SK-N-SH (cell line): ENCODE measurements at regions not wholly inside any gene's neighbourhood (a gene's known extent, or its start where the extent isn't known, plus 50 kb on each side); places are given as distances from the start of the nearest gene placed in this dataset.
A peak's percentile ranks its signal among the peaks of the same experiment; 100 is the strongest.

ENCODE experiments used
- CTCF ChIA-PET: fragments of 300-600, 350-600 bp; formaldehyde crosslinking; extraction: SDS; loops from one replicate; lab custom pipeline; 2021; lab: Yijun Ruan, JAX
- POLR2A ChIA-PET: fragments of 350-600 bp; sonication (Branson Sonifier 250); formaldehyde crosslinking; extraction: SDS; loops from one replicate; lab custom pipeline; 2020; ENCODE audit warnings: antibody characterized with exemption, inconsistent platforms; lab: Yijun Ruan, JAX
- DNase-seq: peaks from one replicate; pipeline ENCODE4 v3.0.0; 2012
- H2AFZ ChIP-seq: fragments of 200-600 bp; sonication (generic); 2 replicates; pipeline ENCODE4 v1.8.1; 2016; ENCODE audit warnings: antibody characterized with exemption, mild to moderate bottlenecking, low read depth
- H3F3A ChIP-seq: fragments of 200-600 bp; sonication (generic); replicated peaks from 2 replicates; pipeline ENCODE3; 2016; ENCODE audit warnings: antibody characterized with exemption, mild to moderate bottlenecking; ENCODE audit not compliant: insufficient read depth
- H3K27ac ChIP-seq, 2 experiments: fragments of 200-500 bp in 1 of 2; fragments of 200-600 bp in 1 of 2; sonication (Bioruptor generic) in 1 of 2; sonication (generic), shearing (Covaris generic) in 1 of 2; 2 replicates each; pipeline versions ENCODE4 v1.5.1 to v1.6.1; 2014 to 2016; ENCODE audit warnings: low read depth in 2 of 2, inconsistent platforms in 1 of 2, low read length in 1 of 2, mild to moderate bottlenecking in 1 of 2, mixed read lengths in 1 of 2
- H3K27me3 ChIP-seq: fragments of 200-600 bp; sonication (generic), shearing (Covaris generic); 2 replicates; pipeline ENCODE4 v1.6.1; 2016; ENCODE audit warnings: mixed run types; ENCODE audit not compliant: insufficient read depth
- H3K36me3 ChIP-seq, 2 experiments: fragments of 200-500 bp in 1 of 2; fragments of 200-600 bp in 1 of 2; sonication (Bioruptor generic) in 1 of 2; sonication (generic) in 1 of 2; replicated peaks in 1 of 2; 2 replicates each; pipeline versions ENCODE3 to v1.5.1; 2014 to 2016; ENCODE audit warnings: low read length in 1 of 2, mild to moderate bottlenecking in 1 of 2; ENCODE audit not compliant: insufficient read depth in 2 of 2, control insufficient read depth in 1 of 2
- H3K4me1 ChIP-seq, 2 experiments: fragments of 200-500 bp in 1 of 2; fragments of 200-600 bp in 1 of 2; sonication (Bioruptor generic) in 1 of 2; sonication (generic), shearing (Covaris generic) in 1 of 2; 2 replicates each; pipeline versions ENCODE4 v1.5.1 to v1.6.1; 2014 to 2016; ENCODE audit warnings: low read depth in 1 of 2, low read length in 1 of 2, mixed run types in 1 of 2; ENCODE audit not compliant: insufficient read depth in 2 of 2, control insufficient read depth in 1 of 2
- H3K4me2 ChIP-seq: fragments of 200-600 bp; sonication (generic), shearing (Covaris generic); 2 replicates; pipeline ENCODE4 v1.6.1; 2017; ENCODE audit warnings: mixed run types
- H3K4me3 ChIP-seq, 2 experiments: fragments of 200-500 bp in 1 of 2; fragments of 200-600 bp in 1 of 2; sonication (Bioruptor generic) in 1 of 2; sonication (generic), shearing (Covaris generic) in 1 of 2; 2 replicates each; pipeline versions ENCODE4 v1.5.1 to v1.8.1; 2014 to 2016; ENCODE audit warnings: low read depth in 2 of 2, inconsistent platforms in 1 of 2, low read length in 1 of 2, mild to moderate bottlenecking in 1 of 2, mixed read lengths in 1 of 2, moderate library complexity in 1 of 2
- H3K79me2 ChIP-seq: fragments of 200-600 bp; sonication (generic); 2 replicates; pipeline ENCODE4 v1.8.1; 2017; ENCODE audit warnings: mild to moderate bottlenecking; ENCODE audit not compliant: insufficient read depth
- H3K9ac ChIP-seq: fragments of 200-600 bp; sonication (generic); 2 replicates; pipeline ENCODE4 v1.6.1; 2017; ENCODE audit warnings: mixed run types
- H3K9me2 ChIP-seq: fragments of 200-600 bp; sonication (generic); 2 replicates; pipeline ENCODE4 v1.6.1; 2017; ENCODE audit warnings: mixed run types
- H3K9me3 ChIP-seq: fragments of 200-600 bp; sonication (generic); 2 replicates; pipeline ENCODE4 v1.6.1; 2017; ENCODE audit warnings: mixed run types, mild to moderate bottlenecking, moderate library complexity
- H4K20me1 ChIP-seq: fragments of 200-600 bp; sonication (generic); 2 replicates; pipeline ENCODE4 v1.6.1; 2017; ENCODE audit warnings: mild to moderate bottlenecking, mixed run types; ENCODE audit not compliant: insufficient read depth
- EP300 ChIP-seq, 2 experiments: IDR thresholded peaks; 2 replicates each; pipeline versions ENCODE4 v1.4.0 to v1.6.1; 2012; ENCODE audit warnings: borderline replicate concordance in 1 of 2, low read depth in 1 of 2, low read length in 1 of 2
- FOSL2 ChIP-seq: IDR thresholded peaks from 2 replicates; pipeline ENCODE4 v1.4.0; 2012; ENCODE audit warnings: low read depth, mild to moderate bottlenecking, moderate library complexity, borderline replicate concordance
- FOXM1 ChIP-seq: IDR thresholded peaks from 2 replicates; pipeline ENCODE4 v1.4.0; 2012; ENCODE audit warnings: low read depth, mild to moderate bottlenecking
- GABPA ChIP-seq: IDR thresholded peaks from 2 replicates; pipeline ENCODE4 v1.4.0; 2012; ENCODE audit warnings: low read depth, mild to moderate bottlenecking
- JUND ChIP-seq: IDR thresholded peaks from 2 replicates; pipeline ENCODE4 v1.4.0; 2012
- MEF2A ChIP-seq: IDR thresholded peaks from 2 replicates; pipeline ENCODE4 v1.4.0; 2012; ENCODE audit warnings: low read depth, borderline replicate concordance
- NRF1 ChIP-seq: IDR thresholded peaks from 2 replicates; pipeline ENCODE4 v1.6.1; 2012; ENCODE audit warnings: low read depth, mild to moderate bottlenecking, low read length
- PBX3 ChIP-seq: IDR thresholded peaks from 2 replicates; pipeline ENCODE4; 2012
- RAD21 ChIP-seq: IDR thresholded peaks from 2 replicates; pipeline ENCODE4 v1.6.1; 2012; ENCODE audit warnings: mild to moderate bottlenecking, low read length
- SMC3 ChIP-seq: IDR thresholded peaks from 2 replicates; pipeline ENCODE4 v1.6.1; 2012; ENCODE audit warnings: low read depth, low read length, improper control_type of control experiment
- TCF12 ChIP-seq: IDR thresholded peaks from 2 replicates; pipeline ENCODE4 v1.4.0; 2012
- TEAD4 ChIP-seq: IDR thresholded peaks from 2 replicates; pipeline ENCODE4 v1.4.0; 2012; ENCODE audit warnings: mild to moderate bottlenecking, borderline replicate concordance; ENCODE audit not compliant: insufficient read depth
- YY1 ChIP-seq: IDR thresholded peaks from 2 replicates; pipeline ENCODE4 v1.4.0; 2012; ENCODE audit warnings: low read depth, mild to moderate bottlenecking
- WGBS: methylation state at CpG from one replicate; pipeline ENCODE4 v1.1.6; 2017; ENCODE audit warnings: low lambda C conversion rate; 5-methylcytosine and 5-hydroxymethylcytosine counted together
- TF ChIP-seq, protein P1 (sequence below): fragments of 150-350 bp; IDR thresholded peaks from 2 replicates; pipeline ENCODE4 v1.6.1; 2017; ENCODE audit warnings: antibody characterized with exemption, low read length, low read depth, borderline replicate concordance

DNA sequence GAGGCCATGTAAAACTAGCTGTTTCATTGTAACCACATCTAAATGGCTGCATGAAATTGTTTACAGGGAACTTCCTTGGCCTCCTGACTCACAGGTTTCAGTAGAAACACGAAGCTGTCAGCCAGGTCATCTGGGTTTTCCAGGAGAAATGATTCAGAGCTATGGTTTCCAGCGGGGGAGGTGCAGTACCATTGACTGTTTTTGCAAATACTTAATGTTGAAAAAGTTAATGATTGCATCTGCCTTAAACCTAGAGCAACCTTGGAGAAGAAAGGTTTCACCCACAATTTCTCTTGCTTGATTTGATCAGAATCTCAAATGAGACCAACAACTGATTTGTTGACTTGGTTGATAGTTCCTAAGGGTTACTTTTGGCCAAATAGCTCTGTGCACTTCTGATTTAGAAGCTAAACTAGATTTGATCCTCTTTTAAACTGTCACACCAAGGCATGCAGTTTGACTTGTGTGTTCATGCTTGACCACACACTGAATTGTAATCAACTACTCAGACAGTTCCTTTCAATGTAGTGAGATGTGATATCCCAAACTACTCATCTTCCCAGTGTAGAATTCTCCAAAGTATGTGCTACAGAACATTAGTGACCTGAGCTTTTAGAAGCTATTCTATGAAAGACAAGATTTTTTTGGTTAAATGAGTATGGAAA lies 193.5 kb upstream of the CHST9 start:
- Histone ChIP-seq H3K9me3 (no peaks in the 10 kb centered on the region), H3F3A (no peaks in the 10 kb centered on the region), H3K4me1 (peaks cover 0 to 7% of the 10 kb centered on the region in 2 experiments; a peak in 1 of 4 replicates), H3K79me2 (no peaks in the 10 kb centered on the region), H2AFZ (no peak overlapping the region), H4K20me1 (no peaks in the 10 kb centered on the region; the same call in 1 of the 2 replicates), H3K9ac (no peak overlapping the region), H3K4me3 (no peak overlapping the region), H3K36me3 (no peaks in the 10 kb centered on the region), H3K4me2 (no peak overlapping the region), H3K27ac (0 out of 4 replicates have a peak overlapping the region, but pooled peaks of 1 of the 2 experiments have one; percentile 23), H3K9me2 (no peaks in the 10 kb centered on the region), H3K27me3 (no peaks in the 10 kb centered on the region)
- ChIA-PET POLR2A (no interaction called here), CTCF (interaction anchor here (3.0 kb wide), 1 partner anchor 15 kb away, joined by 13 read pairs; no protein-coding TSS in a partner anchor)
- TF ChIP-seq TEAD4 (0 out of 2 replicates have a peak, but pooled peaks have one; percentile 19), NRF1 (no peak), EP300 (IDR thresholded peaks at IDR 0.05; ENCODE audit: borderline replicate concordance in 1 of 2, low read depth in 1 of 2, low read length in 1 of 2) (0 out of 4 replicates have a peak, but pooled peaks of 1 of the 2 experiments have one; percentile 31), PBX3 (peak; percentile 61), TCF12 (peak; percentile 63), MEF2A (no peak), GABPA (no peak), JUND (peak; percentile 52), FOSL2 (peak; percentile 71)
- WGBS: 11% methylated on average over 2 of the region's 2 CpGs
- DNase-seq: no peak

DNA sequence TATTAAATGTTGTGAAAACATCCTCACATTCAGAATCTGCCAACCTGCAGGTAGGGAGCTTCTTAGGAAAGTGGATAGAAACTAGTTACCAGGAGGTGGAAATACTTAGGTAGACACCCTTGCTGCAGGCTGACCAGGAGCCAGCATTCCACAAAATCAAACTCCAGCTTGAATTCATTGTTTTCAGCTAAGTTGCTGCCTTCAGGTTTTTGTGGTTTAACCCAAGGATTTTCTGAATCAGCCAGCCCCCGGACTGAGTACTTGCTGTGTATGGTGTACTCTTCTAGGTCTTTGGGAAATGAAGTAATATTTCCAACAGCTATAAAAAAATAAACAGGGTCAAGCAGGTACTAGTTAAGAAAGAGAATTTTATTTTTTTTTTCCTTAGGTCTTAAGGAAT lies 192.1 kb upstream of the CHST9 start:
- H3K4me2 ChIP-seq: no peak overlapping the region
- H3K36me3 ChIP-seq: no peaks in the 10 kb centered on the region
- WGBS: 25% methylated on average over 1 of the region's 1 CpG
- no peak overlapping the region for H3K4me3 ChIP-seq
- POLR2A ChIA-PET: no interaction called here
- no peaks in the 10 kb centered on the region for H3K27me3 ChIP-seq
- TF ChIP-seq RAD21 (no peak), MEF2A (no peak), YY1 (no peak), FOXM1 (no peak), SMC3 (no peak), FOSL2 (no peak)
- TF ChIP-seq, protein P1, sequence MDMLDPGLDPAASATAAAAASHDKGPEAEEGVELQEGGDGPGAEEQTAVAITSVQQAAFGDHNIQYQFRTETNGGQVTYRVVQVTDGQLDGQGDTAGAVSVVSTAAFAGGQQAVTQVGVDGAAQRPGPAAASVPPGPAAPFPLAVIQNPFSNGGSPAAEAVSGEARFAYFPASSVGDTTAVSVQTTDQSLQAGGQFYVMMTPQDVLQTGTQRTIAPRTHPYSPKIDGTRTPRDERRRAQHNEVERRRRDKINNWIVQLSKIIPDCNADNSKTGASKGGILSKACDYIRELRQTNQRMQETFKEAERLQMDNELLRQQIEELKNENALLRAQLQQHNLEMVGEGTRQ: no peak
- CTCF ChIA-PET: interaction anchor here (1.5 to 3.0 kb wide), 2 partner anchors 9 to 13 kb away, joined by 3 to 13 read pairs; no protein-coding TSS in a partner anchor
- no peak overlapping the region for H2AFZ ChIP-seq
- H4K20me1 ChIP-seq: no peaks in the 10 kb centered on the region
- H3K4me1 ChIP-seq: peaks cover 0 to 7% of the 10 kb centered on the region in 2 experiments; a peak in 1 of 4 replicates
- no peak overlapping the region for H3K9ac ChIP-seq
- H3K9me3 ChIP-seq: no peaks in the 10 kb centered on the region
- H3K27ac ChIP-seq: no peak overlapping the region
- no peak for DNase-seq
- H3K79me2 ChIP-seq: no peaks in the 10 kb centered on the region
- H3F3A ChIP-seq: no peaks in the 10 kb centered on the region
- H3K9me2 ChIP-seq: no peaks in the 10 kb centered on the region
